Stomach (tissue), 4 donors: ENCODE measurements at regions not wholly inside any gene's neighbourhood (a gene's known extent, or its start where the extent isn't known, plus 50 kb on each side); places are given as distances from the start of the nearest gene placed in this dataset.

Experiments
- CTCF ChIP-seq, 7 experiments: fragments of 450-650 bp in 4 of 7; fragments of 200-600 bp in 3 of 7; sonication (generic) in 3 of 7; IDR thresholded peaks; one replicate each; pipeline ENCODE4 v1.5.1; 2016 to 2019; ENCODE audit warnings: antibody characterized with exemption in 7 of 7, control low read depth in 2 of 7, mild to moderate bottlenecking in 1 of 7
- POLR2A ChIP-seq, 4 donors: fragments of 450-650 bp; IDR thresholded peaks; one replicate each; pipeline ENCODE4 v1.6.1; 2016; ENCODE audit warnings: antibody characterized with exemption in 4 of 4, control low read depth in 2 of 4, mild to moderate bottlenecking in 1 of 4, moderate library complexity in 1 of 4

- no peak for TF ChIP-seq POLR2A (IDR thresholded peaks at IDR 0.05)
- no peak for TF ChIP-seq CTCF (IDR thresholded peaks at IDR 0.05)
Observed at GRCh38 chr17:36825113-36825512, 112.2 kb upstream of the LHX1 start.
